ENCODE measurements at regions not wholly inside any gene's neighbourhood (a gene's known extent, or its start where the extent isn't known, plus 50 kb on each side); places are given as distances from the start of the nearest gene placed in this dataset.

GRCh38 chr10:132468216-132468615, 69.4 kb upstream of the INPP5A start:
- TF ChIP-seq, protein P1, sequence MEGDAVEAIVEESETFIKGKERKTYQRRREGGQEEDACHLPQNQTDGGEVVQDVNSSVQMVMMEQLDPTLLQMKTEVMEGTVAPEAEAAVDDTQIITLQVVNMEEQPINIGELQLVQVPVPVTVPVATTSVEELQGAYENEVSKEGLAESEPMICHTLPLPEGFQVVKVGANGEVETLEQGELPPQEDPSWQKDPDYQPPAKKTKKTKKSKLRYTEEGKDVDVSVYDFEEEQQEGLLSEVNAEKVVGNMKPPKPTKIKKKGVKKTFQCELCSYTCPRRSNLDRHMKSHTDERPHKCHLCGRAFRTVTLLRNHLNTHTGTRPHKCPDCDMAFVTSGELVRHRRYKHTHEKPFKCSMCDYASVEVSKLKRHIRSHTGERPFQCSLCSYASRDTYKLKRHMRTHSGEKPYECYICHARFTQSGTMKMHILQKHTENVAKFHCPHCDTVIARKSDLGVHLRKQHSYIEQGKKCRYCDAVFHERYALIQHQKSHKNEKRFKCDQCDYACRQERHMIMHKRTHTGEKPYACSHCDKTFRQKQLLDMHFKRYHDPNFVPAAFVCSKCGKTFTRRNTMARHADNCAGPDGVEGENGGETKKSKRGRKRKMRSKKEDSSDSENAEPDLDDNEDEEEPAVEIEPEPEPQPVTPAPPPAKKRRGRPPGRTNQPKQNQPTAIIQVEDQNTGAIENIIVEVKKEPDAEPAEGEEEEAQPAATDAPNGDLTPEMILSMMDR (IDR thresholded peaks at IDR 0.05) = no peak
- TF ChIP-seq POLR2A (IDR thresholded peaks at IDR 0.05) = no peak

Measured in right lobe of liver (tissue), 4 donors.